ENCODE measurements at regions not wholly inside any gene's neighbourhood (a gene's known extent, or its start where the extent isn't known, plus 50 kb on each side); places are given as distances from the start of the nearest gene placed in this dataset.
A peak's percentile ranks its signal among the peaks of the same experiment; 100 is the strongest.

GRCh38 chr6:87965806-87966205 is 81.8 kb upstream of the SPACA1 start:
- no peak overlapping the region for H3K27ac ChIP-seq (ENCODE audit: low read length)
- no peak for DNase-seq
- no CpG with 5 or more reads among the region's 2 CpGs for WGBS (ENCODE audit: insufficient coverage)

DNA sequence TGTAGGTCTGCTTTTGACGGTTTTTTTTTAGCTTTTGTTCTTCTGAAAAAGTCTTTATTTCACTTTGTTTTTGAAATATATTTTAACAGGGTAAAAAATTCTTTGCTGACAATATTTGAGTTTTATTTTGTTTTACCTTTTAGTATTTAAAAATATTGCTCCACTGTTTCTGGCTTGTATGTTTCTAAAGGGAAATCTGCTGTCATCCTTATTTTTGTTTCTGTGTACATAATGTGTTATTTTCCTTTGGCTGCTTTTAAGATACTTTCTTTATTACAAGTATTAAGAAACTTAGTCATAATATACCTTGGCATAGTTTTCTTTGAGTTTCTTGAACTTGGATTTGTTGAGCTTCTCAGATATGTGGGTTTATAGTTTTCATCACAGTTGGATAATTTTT is 88.6 kb upstream of the SPACA1 start:
- DNase-seq = no peak
- no peaks in the 10 kb centered on the region for H3K9me3 ChIP-seq (replicated peaks; ENCODE audit: control insufficient read depth, low read depth, low read length)
- H3K4me1 ChIP-seq (ENCODE audit: control insufficient read depth, insufficient read depth, low read length) = no peaks in the 10 kb centered on the region

More at GRCh38 chr6:87965806-87966205, 81.8 kb upstream of the SPACA1 start:
- no peak overlapping the region for H3K4me3 ChIP-seq (ENCODE audit: low read length)
- H3K27me3 ChIP-seq (ENCODE audit: control insufficient read depth, insufficient read depth, low read length) = peaks cover 13% of the 10 kb centered on the region
- peaks cover 2% of the 10 kb centered on the region for H3K4me1 ChIP-seq (ENCODE audit: control insufficient read depth, insufficient read depth, low read length)
- no peaks in the 10 kb centered on the region for H3K36me3 ChIP-seq (ENCODE audit: control insufficient read depth, insufficient read depth, low read length)
- H3K9me3 ChIP-seq (replicated peaks; ENCODE audit: control insufficient read depth, low read depth, low read length) = no peaks in the 10 kb centered on the region

DNA sequence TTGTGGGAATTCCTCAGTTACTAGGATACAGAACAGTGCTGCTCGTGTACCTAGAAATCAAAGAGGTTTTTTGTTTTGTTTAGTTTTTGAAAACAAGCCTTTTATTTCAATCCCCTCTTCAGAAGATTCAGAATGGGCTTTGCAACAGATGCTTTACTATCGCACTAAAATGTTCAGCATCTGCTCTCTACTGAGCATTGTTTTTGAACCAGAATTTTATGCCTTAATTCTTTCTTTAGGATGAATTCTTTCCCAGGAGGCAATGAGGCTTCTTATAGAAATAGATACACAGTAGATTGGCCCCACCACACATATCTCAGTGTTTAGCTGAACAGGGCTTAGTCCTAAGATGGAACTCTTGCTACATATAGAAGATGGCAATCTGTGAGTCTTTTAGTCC is 95.9 kb upstream of the SPACA1 start:
- no peaks in the 10 kb centered on the region for H3K9me3 ChIP-seq (replicated peaks; ENCODE audit: control insufficient read depth, low read depth, low read length)
- H3K4me3 ChIP-seq (ENCODE audit: low read length) = no peak overlapping the region
- no peaks in the 10 kb centered on the region for H3K27me3 ChIP-seq (ENCODE audit: control insufficient read depth, insufficient read depth, low read length)
- H3K4me1 ChIP-seq (ENCODE audit: control insufficient read depth, insufficient read depth, low read length) = no peaks in the 10 kb centered on the region
- no peak for DNase-seq
- H3K27ac ChIP-seq (ENCODE audit: low read length) = no peak overlapping the region
- whole genome bisulfite sequencing (ENCODE audit: insufficient coverage) = no CpG with 5 or more reads among the region's 2 CpGs
- no peaks in the 10 kb centered on the region for H3K36me3 ChIP-seq (ENCODE audit: control insufficient read depth, insufficient read depth, low read length)

More for the DNA sequence above, 88.6 kb upstream of the SPACA1 start:
- Histone ChIP-seq H3K27ac (ENCODE audit: low read length) (no peak overlapping the region), H3K27me3 (ENCODE audit: control insufficient read depth, insufficient read depth, low read length) (no peaks in the 10 kb centered on the region), H3K36me3 (ENCODE audit: control insufficient read depth, insufficient read depth, low read length) (no peaks in the 10 kb centered on the region), H3K4me3 (ENCODE audit: low read length) (no peak overlapping the region)
- no CpG with 5 or more reads among the region's 1 CpG for WGBS (ENCODE audit: insufficient coverage)

GRCh38 chr6:87950614-87951013 is 97.0 kb upstream of the SPACA1 start:
- H3K36me3 ChIP-seq (ENCODE audit: control insufficient read depth, insufficient read depth, low read length) = no peaks in the 10 kb centered on the region
- H3K4me1 ChIP-seq (ENCODE audit: control insufficient read depth, insufficient read depth, low read length) = no peaks in the 10 kb centered on the region
- H3K4me3 ChIP-seq (ENCODE audit: low read length) = no peak overlapping the region
- no peak for DNase-seq
- WGBS (ENCODE audit: insufficient coverage) = 95% methylated on average over 3 of the region's 4 CpGs
- no peak overlapping the region for H3K27ac ChIP-seq (ENCODE audit: low read length)
- H3K27me3 ChIP-seq (ENCODE audit: control insufficient read depth, insufficient read depth, low read length) = no peaks in the 10 kb centered on the region
- no peaks in the 10 kb centered on the region for H3K9me3 ChIP-seq (replicated peaks; ENCODE audit: control insufficient read depth, low read depth, low read length)

DNA sequence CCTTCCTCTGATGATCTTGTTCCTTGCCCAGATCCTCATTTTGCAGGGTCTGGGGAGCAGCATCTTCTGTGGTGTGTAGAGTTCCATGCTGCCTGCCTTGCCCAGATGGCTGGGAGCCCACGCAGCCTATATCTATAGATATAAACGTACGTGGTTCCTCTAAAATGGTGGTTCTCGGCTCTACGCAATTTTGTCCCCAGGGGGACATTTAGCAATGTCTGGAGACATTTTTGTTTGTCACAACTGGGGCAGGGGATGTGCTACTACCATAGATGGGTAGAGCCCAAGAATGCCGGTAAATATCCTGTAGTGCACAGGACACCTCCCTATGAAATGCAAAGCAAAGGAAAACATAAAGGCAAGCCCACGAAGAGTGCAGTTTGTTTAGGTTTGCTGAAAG is 98.4 kb upstream of the SPACA1 start:
- Histone ChIP-seq H3K36me3 (ENCODE audit: control insufficient read depth, insufficient read depth, low read length) (no peaks in the 10 kb centered on the region), H3K27ac (ENCODE audit: low read length) (no peak overlapping the region), H3K9me3 (replicated peaks; ENCODE audit: control insufficient read depth, low read depth, low read length) (no peaks in the 10 kb centered on the region), H3K4me1 (ENCODE audit: control insufficient read depth, insufficient read depth, low read length) (peaks cover 7% of the 10 kb centered on the region), H3K27me3 (ENCODE audit: control insufficient read depth, insufficient read depth, low read length) (no peaks in the 10 kb centered on the region), H3K4me3 (ENCODE audit: low read length) (no peak overlapping the region)
- DNase-seq = no peak
- no CpG with 5 or more reads among the region's 7 CpGs for WGBS (ENCODE audit: insufficient coverage)

- Histone ChIP-seq H3K9me3 (replicated peaks; ENCODE audit: control insufficient read depth, low read depth, low read length) (no peaks in the 10 kb centered on the region), H3K36me3 (ENCODE audit: control insufficient read depth, insufficient read depth, low read length) (no peaks in the 10 kb centered on the region), H3K4me3 (ENCODE audit: low read length) (no peak overlapping the region), H3K4me1 (ENCODE audit: control insufficient read depth, insufficient read depth, low read length) (peaks cover 7% of the 10 kb centered on the region), H3K27ac (ENCODE audit: low read length) (no peak overlapping the region), H3K27me3 (ENCODE audit: control insufficient read depth, insufficient read depth, low read length) (no peaks in the 10 kb centered on the region)
- WGBS (ENCODE audit: insufficient coverage) = no CpG with 5 or more reads among the region's 4 CpGs
- no peak for DNase-seq
Measured at GRCh38 chr6:87946669-87947068, 101.0 kb upstream of the SPACA1 start.

GRCh38 chr6:87945966-87946365 is 101.7 kb upstream of the SPACA1 start:
- Histone ChIP-seq H3K9me3 (replicated peaks; ENCODE audit: control insufficient read depth, low read depth, low read length) (no peaks in the 10 kb centered on the region), H3K36me3 (ENCODE audit: control insufficient read depth, insufficient read depth, low read length) (no peaks in the 10 kb centered on the region), H3K4me1 (ENCODE audit: control insufficient read depth, insufficient read depth, low read length) (peaks cover 7% of the 10 kb centered on the region), H3K27me3 (ENCODE audit: control insufficient read depth, insufficient read depth, low read length) (no peaks in the 10 kb centered on the region), H3K27ac (ENCODE audit: low read length) (no peak overlapping the region), H3K4me3 (ENCODE audit: low read length) (no peak overlapping the region)
- peak; percentile 34 for DNase-seq
- WGBS (ENCODE audit: insufficient coverage) = 60% methylated on average over 2 of the region's 5 CpGs

DNA sequence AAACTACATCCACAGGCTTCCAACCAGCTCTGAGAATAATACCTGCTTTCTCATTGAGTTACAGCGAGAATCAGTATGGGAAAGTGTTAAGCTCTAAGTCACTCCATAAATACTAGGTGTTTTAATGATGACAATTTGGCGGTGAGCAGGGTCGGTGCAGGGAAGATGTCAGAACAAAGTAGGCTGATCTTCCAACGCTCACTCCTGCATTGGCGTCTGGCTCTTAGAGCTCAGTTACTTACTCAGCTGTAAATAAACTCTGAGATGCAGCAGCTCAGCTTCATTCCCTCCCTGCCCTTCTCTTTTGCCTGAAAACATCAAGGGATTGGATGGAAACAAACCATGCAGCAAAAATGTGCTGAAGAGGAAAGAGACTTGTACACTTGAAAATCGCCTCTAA is 102.5 kb upstream of the SPACA1 start:
- H3K4me1 ChIP-seq (ENCODE audit: control insufficient read depth, insufficient read depth, low read length) = peaks cover 7% of the 10 kb centered on the region
- WGBS (ENCODE audit: insufficient coverage) = no CpG with 5 or more reads among the region's 6 CpGs
- H3K27ac ChIP-seq (ENCODE audit: low read length) = no peak overlapping the region
- no peaks in the 10 kb centered on the region for H3K36me3 ChIP-seq (ENCODE audit: control insufficient read depth, insufficient read depth, low read length)
- no peak overlapping the region for H3K4me3 ChIP-seq (ENCODE audit: low read length)
- DNase-seq = peak; percentile 53
- no peaks in the 10 kb centered on the region for H3K9me3 ChIP-seq (replicated peaks; ENCODE audit: control insufficient read depth, low read depth, low read length)
- H3K27me3 ChIP-seq (ENCODE audit: control insufficient read depth, insufficient read depth, low read length) = no peaks in the 10 kb centered on the region

DNA sequence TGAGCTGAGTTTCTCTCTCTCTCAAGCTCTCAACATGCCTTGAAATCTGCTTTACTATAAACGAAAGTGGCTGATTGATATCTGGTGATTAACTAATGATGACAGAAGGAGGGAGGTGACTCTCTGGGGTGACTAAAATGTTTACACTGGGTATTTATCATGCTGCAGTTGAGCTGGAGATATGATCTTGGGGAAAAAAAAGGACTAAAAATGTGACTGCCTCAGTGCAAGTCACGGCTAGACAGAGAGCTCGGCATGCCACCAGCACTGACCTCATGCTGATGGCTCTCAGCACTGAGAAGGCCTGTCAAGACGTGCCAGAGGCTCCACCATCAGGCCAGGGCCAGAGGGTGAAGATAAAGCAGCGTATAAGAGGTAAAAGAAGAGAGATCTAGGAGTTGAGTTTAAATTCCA is 103.1 kb upstream of the SPACA1 start:
- peaks cover 7% of the 10 kb centered on the region for H3K4me1 ChIP-seq (ENCODE audit: control insufficient read depth, insufficient read depth, low read length)
- WGBS (ENCODE audit: insufficient coverage) = 17% methylated on average over 3 of the region's 5 CpGs
- no peaks in the 10 kb centered on the region for H3K27me3 ChIP-seq (ENCODE audit: control insufficient read depth, insufficient read depth, low read length)
- no peak overlapping the region for H3K4me3 ChIP-seq (ENCODE audit: low read length)
- DNase-seq = peak; percentile 91
- H3K36me3 ChIP-seq (ENCODE audit: control insufficient read depth, insufficient read depth, low read length) = no peaks in the 10 kb centered on the region
- no peaks in the 10 kb centered on the region for H3K9me3 ChIP-seq (replicated peaks; ENCODE audit: control insufficient read depth, low read depth, low read length)
- H3K27ac ChIP-seq (ENCODE audit: low read length) = peak overlapping the region; percentile 33

GRCh38 chr6:87943191-87943590 is 104.5 kb upstream of the SPACA1 start:
- DNase-seq = no peak
- Histone ChIP-seq H3K4me1 (ENCODE audit: control insufficient read depth, insufficient read depth, low read length) (peaks cover 7% of the 10 kb centered on the region), H3K4me3 (ENCODE audit: low read length) (no peak overlapping the region), H3K27me3 (ENCODE audit: control insufficient read depth, insufficient read depth, low read length) (no peaks in the 10 kb centered on the region), H3K9me3 (replicated peaks; ENCODE audit: control insufficient read depth, low read depth, low read length) (no peaks in the 10 kb centered on the region), H3K36me3 (ENCODE audit: control insufficient read depth, insufficient read depth, low read length) (no peaks in the 10 kb centered on the region), H3K27ac (ENCODE audit: low read length) (no peak overlapping the region)
- 88% methylated on average over 3 of the region's 3 CpGs for WGBS (ENCODE audit: insufficient coverage)

Data from muscle of leg (tissue), 3 donors.